Mucosa of rectum (tissue), 2 donors: ENCODE measurements at regions not wholly inside any gene's neighbourhood (a gene's known extent, or its start where the extent isn't known, plus 50 kb on each side); places are given as distances from the start of the nearest gene placed in this dataset.
A peak's percentile ranks its signal among the peaks of the same experiment; 100 is the strongest.
"Not testable (repeated sequence)": the region's sequence is repeated elsewhere in the genome, so short reads cannot be mapped to it uniquely, and the experiment has no call there.

Source experiments
- H3K27ac ChIP-seq, 2 donors: one replicate each; pipeline ENCODE4 v1.7.0; 2013; ENCODE audit warnings: inconsistent platforms in 2 of 2, low read depth in 2 of 2, low read length in 2 of 2
- H3K27me3 ChIP-seq, 2 donors: one replicate each; pipeline ENCODE4 v1.7.0; 2013; ENCODE audit warnings: low read length in 2 of 2; ENCODE audit not compliant: control insufficient read depth in 2 of 2, insufficient read depth in 2 of 2
- H3K36me3 ChIP-seq, 2 donors: one replicate each; pipeline ENCODE4 v1.7.0; 2013; ENCODE audit warnings: low read length in 2 of 2; ENCODE audit not compliant: control insufficient read depth in 2 of 2, insufficient read depth in 2 of 2
- H3K4me1 ChIP-seq, 2 donors: one replicate each; pipeline ENCODE4 v1.7.0; 2013; ENCODE audit warnings: low read length in 2 of 2, mild to moderate bottlenecking in 1 of 2; ENCODE audit not compliant: control insufficient read depth in 2 of 2, insufficient read depth in 2 of 2
- H3K4me3 ChIP-seq, 2 donors: one replicate each; pipeline ENCODE4 v1.7.0; 2013; ENCODE audit warnings: low read length in 2 of 2
- H3K9ac ChIP-seq, 2 donors: one replicate each; pipeline ENCODE4 v1.7.0; 2013; ENCODE audit warnings: low read length in 2 of 2, low read depth in 1 of 2, mild to moderate bottlenecking in 1 of 2
- H3K9me3 ChIP-seq, 2 donors: one replicate each; pipeline ENCODE4 v1.7.0; 2013; ENCODE audit warnings: low read length in 2 of 2; ENCODE audit not compliant: control insufficient read depth in 2 of 2
- donor health status: healthy.
- donor health status: Normal muscosa, but diverticular disease.

GRCh38 chr9:96067004-96067403 is 191.5 kb downstream of the ERCC6L2 start:
- Histone ChIP-seq H3K27ac (peak overlapping the region; percentile 11 to 66), H3K27me3 (no peaks in the 10 kb centered on the region), H3K9me3 (no peaks in the 10 kb centered on the region), H3K36me3 (no peaks in the 10 kb centered on the region), H3K9ac (no peak overlapping the region), H3K4me1 (peaks cover 0 to 2% of the 10 kb centered on the region in 2 donors), H3K4me3 (no peak overlapping the region)

- Histone ChIP-seq H3K9me3 (no peaks in the 10 kb centered on the region), H3K27ac (no peak overlapping the region), H3K9ac (no peak overlapping the region), H3K4me1 (peaks cover 0 to 2% of the 10 kb centered on the region in 2 donors), H3K27me3 (no peaks in the 10 kb centered on the region), H3K4me3 (no peak overlapping the region), H3K36me3 (no peaks in the 10 kb centered on the region)
These were observed 190.2 kb downstream of the ERCC6L2 start for GRCh38 chr9:96065482-96066251.

- no peak overlapping the region for H3K27ac ChIP-seq
- peaks cover 0 to 2% of the 10 kb centered on the region in 2 donors for H3K4me1 ChIP-seq
- no peak overlapping the region for H3K4me3 ChIP-seq
- H3K9me3 ChIP-seq = no peaks in the 10 kb centered on the region
- no peaks in the 10 kb centered on the region for H3K36me3 ChIP-seq
- no peak overlapping the region for H3K9ac ChIP-seq
- H3K27me3 ChIP-seq = no peaks in the 10 kb centered on the region
These were observed 189.5 kb downstream of the ERCC6L2 start for GRCh38 chr9:96064826-96065481.

- Histone ChIP-seq H3K4me3 (no peak overlapping the region), H3K9me3 (no peaks in the 10 kb centered on the region), H3K36me3 (no peaks in the 10 kb centered on the region), H3K27me3 (no peaks in the 10 kb centered on the region), H3K4me1 (peaks cover 0 to 2% of the 10 kb centered on the region in 2 donors), H3K9ac (no peak overlapping the region), H3K27ac (no peak overlapping the region)
These were observed 187.4 kb downstream of the ERCC6L2 start for GRCh38 chr9:96062854-96063253.

GRCh38 chr9:96062031-96062430 is 186.5 kb downstream of the ERCC6L2 start:
- Histone ChIP-seq H3K4me1 (peaks cover 0 to 2% of the 10 kb centered on the region in 2 donors), H3K36me3 (no peaks in the 10 kb centered on the region), H3K27ac (peak overlapping the region in 1 of 2 donors; percentile 35), H3K9ac (no peak overlapping the region), H3K4me3 (no peak overlapping the region), H3K27me3 (no peaks in the 10 kb centered on the region), H3K9me3 (no peaks in the 10 kb centered on the region)

GRCh38 chr9:96061293-96061987 is 185.9 kb downstream of the ERCC6L2 start:
- Histone ChIP-seq H3K9me3 (no peaks in the 10 kb centered on the region), H3K4me1 (no peaks in the 10 kb centered on the region), H3K4me3 (no peak overlapping the region), H3K27ac (peak overlapping the region in 1 of 2 donors; percentile 35), H3K36me3 (no peaks in the 10 kb centered on the region), H3K9ac (no peak overlapping the region), H3K27me3 (no peaks in the 10 kb centered on the region)

GRCh38 chr9:96058218-96058617 is 182.7 kb downstream of the ERCC6L2 start:
- Histone ChIP-seq H3K27ac (no peak overlapping the region), H3K9ac (no peak overlapping the region), H3K4me3 (no peak overlapping the region), H3K36me3 (no peaks in the 10 kb centered on the region), H3K27me3 (no peaks in the 10 kb centered on the region), H3K4me1 (no peaks in the 10 kb centered on the region), H3K9me3 (no peaks in the 10 kb centered on the region)

- H3K4me1 ChIP-seq = no peaks in the 10 kb centered on the region
- no peak overlapping the region for H3K9ac ChIP-seq
- no peaks in the 10 kb centered on the region for H3K36me3 ChIP-seq
- no peaks in the 10 kb centered on the region for H3K27me3 ChIP-seq
- no peaks in the 10 kb centered on the region for H3K9me3 ChIP-seq
- H3K4me3 ChIP-seq = no peak overlapping the region
- H3K27ac ChIP-seq = no peak overlapping the region
These were observed 181.7 kb downstream of the ERCC6L2 start for GRCh38 chr9:96057155-96057554.

GRCh38 chr9:96056226-96056625 is 180.7 kb downstream of the ERCC6L2 start:
- no peak overlapping the region for H3K9ac ChIP-seq
- H3K27me3 ChIP-seq = no peaks in the 10 kb centered on the region
- no peak overlapping the region for H3K27ac ChIP-seq

GRCh38 chr9:96054248-96054647 is 178.8 kb downstream of the ERCC6L2 start:
- H3K4me3 ChIP-seq, H3K9me3 ChIP-seq, H3K27ac ChIP-seq, H3K9ac ChIP-seq, H3K27me3 ChIP-seq, H3K4me1 ChIP-seq, H3K36me3 ChIP-seq: not testable (repeated sequence)

More at GRCh38 chr9:96056226-96056625, 180.7 kb downstream of the ERCC6L2 start:
- Histone ChIP-seq H3K4me3 (no peak overlapping the region), H3K4me1 (no peaks in the 10 kb centered on the region), H3K9me3 (no peaks in the 10 kb centered on the region), H3K36me3 (no peaks in the 10 kb centered on the region)
